GM19025 (cell line): ENCODE measurements at regions not wholly inside any gene's neighbourhood (a gene's known extent, or its start where the extent isn't known, plus 50 kb on each side); places are given as distances from the start of the nearest gene placed in this dataset.
"Not testable (repeated sequence)": the region's sequence is repeated elsewhere in the genome, so short reads cannot be mapped to it uniquely, and the experiment has no call there.

ENCODE experiments used
- ATAC-seq: cut with Tn5 transposase; IDR thresholded peaks from one replicate; pipeline ENCODE4 v1.9.1; 2021; ENCODE audit warnings: mild to moderate bottlenecking, low read depth, moderate library complexity; ENCODE audit not compliant: unreplicated experiment

GRCh38 chr6:166705069-166705468 is 78.0 kb upstream of the RPS6KA2 start:
- ATAC-seq: no peak

DNA sequence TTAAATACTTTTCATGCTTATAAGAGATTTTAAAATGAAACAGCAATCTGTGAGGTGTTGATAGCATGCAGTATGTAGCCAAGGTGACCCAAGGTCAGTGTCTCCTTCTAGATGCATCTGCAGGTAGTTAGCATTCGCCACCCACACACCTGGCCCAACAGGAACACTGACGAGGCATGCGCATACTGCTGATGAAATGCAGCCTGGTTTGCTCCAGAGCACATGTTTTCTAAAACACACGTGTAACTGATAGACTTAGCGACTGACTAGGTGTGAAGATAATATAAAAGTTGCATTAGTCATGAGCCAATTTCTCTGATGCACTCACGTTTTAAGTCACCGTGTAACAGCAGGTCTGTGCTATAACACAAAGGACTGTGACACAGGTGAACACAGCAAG is 77.1 kb upstream of the RPS6KA2 start:
- no peak for ATAC-seq

DNA sequence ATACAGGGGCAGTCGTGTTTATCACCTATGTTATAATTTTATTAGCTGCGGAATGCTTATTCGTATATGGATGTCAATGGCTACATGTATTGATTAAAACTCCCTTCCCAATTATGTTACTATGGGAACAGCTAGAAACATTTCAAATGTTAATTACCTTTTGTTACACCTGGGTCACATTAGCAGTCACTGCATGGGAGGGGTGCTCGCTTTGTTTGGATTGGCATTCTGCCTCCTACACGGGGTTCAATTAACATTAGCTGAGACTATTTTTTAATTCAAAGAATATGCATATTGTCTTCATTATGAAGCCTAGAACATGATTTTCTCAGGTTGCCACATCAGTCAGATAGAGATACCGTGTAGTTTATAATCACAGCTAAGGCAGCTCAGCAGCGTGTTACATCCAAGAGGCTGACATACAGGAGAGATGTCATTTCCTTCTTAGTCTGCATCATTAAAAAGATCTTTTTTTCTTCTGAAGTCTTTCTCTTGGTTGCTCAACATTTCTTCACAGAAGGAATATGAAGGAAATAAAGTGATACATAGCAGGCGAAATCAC is 76.2 kb upstream of the RPS6KA2 start:
- ATAC-seq: no peak

- not testable (repeated sequence) for ATAC-seq
Observed at GRCh38 chr6:166701424-166701823, 74.4 kb upstream of the RPS6KA2 start.

DNA sequence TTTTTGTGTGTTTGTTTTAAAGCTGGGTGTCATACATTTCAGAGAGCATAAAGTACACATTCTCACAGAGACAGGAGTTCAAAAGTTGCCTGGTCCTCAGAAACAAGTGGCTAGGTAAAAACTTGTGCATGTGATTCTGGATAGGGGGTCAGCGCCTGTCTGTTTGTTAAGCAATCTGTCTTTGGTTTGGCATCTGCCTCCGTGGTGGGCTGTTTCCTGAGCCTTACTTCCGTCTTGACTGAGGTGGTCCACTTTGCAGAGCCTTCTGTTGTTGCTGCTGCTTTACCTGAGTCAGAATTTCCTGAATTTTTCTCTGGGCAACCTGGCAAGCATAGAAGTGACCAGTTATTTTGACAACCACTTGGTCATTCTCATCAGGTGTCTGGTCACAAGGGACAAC is 73.8 kb upstream of the RPS6KA2 start:
- not testable (repeated sequence) for ATAC-seq

- no peak for ATAC-seq
Observed at GRCh38 chr6:166697113-166697512, 70.1 kb upstream of the RPS6KA2 start.

DNA sequence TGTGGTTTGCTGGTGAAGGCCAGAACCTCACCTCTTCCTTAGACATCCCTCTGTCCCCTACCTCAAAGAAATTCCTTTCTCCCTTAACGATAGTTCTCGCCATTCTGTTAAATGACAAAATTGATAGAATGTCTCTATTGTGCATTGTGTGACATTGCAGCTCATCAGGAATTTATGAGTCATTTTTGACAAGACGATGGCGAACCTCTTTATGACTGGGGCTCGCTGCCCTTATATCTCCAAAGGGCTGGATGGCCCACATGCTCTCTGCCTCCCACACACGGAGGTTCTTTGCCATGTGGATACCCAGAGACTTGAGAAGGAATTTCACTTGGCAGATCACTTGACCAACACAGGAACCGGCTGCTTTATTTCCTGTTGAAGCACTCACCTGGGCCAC is 66.8 kb upstream of the RPS6KA2 start:
- ATAC-seq: no peak

GRCh38 chr6:166692723-166693302 is 65.8 kb upstream of the RPS6KA2 start:
- ATAC-seq: no peak

DNA sequence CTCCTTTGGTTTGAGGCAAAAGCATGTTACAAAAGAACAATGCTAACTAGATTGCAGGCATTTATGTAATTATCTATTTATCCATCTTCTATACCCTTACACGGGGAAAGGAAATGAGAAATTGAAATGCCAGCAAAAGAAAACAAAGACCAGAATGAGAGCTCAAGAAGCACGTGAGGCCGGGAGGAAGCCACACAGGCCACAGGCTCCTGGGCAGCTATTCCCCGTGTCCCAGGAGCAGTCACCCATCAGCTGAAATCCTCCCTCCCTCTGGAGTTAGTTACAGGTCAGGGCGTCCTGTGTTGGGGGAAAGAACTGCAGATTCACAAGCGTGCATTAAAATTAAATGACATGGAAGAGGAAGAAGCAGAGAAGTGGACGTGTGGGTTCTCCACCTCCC is 64.7 kb upstream of the RPS6KA2 start:
- ATAC-seq: no peak

GRCh38 chr6:166691199-166691598 is 64.1 kb upstream of the RPS6KA2 start:
- ATAC-seq: no peak

DNA sequence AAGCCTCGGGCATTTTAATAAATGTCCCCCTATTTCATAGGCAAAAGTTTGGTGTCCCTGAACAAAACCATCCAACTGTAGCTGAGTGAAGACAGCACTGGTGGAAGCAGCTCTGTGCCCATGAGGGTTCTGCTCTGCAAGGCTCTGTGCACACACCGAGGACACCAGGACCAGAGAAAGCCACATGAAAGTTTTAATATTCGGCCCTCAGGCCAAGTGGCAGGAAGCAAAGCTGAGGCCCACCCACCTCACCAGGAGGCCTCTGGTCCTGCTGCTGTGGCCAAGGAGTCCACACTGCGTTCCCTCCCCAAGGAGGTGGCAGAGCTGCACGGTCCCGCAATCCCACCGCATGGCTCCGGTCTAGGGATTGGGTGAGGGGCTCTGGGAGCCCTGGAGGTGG is 62.6 kb upstream of the RPS6KA2 start:
- no peak for ATAC-seq

DNA sequence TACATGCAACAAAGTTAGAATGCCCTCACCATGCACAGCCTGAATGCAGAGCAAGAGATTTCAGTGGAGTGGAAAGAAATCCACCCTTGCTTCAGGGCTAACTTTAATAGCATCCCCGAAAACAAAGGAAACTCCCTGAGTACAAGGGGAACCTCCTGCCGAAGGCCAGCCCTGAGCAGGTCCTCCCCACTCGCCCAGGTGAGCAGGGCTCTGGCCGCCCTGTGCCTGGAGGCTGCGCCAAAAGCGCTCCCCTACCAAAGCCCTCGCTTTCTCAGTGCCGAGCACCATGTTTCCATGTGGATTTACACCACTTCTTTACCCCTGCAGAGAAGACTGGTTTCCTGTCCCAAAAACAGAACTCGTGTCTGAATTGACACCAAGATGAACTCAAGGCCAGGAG is 61.9 kb upstream of the RPS6KA2 start:
- no peak for ATAC-seq

DNA sequence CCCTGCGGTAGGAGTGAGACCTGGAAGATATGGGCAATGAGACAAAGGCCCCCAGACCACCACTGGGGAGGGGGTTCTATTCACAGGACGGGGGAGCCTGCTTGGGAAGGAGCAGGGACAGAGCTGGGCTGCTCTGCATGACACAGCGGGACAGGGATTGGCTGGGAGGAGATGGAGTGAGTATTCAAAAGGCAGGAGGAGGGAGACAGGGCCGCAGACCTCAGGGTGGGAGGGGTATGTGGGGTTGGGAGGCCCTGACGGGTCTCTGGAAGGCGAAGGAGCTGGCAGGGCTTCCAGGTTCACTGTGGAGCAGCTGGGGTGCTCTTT is 60.8 kb upstream of the RPS6KA2 start:
- no peak for ATAC-seq

DNA sequence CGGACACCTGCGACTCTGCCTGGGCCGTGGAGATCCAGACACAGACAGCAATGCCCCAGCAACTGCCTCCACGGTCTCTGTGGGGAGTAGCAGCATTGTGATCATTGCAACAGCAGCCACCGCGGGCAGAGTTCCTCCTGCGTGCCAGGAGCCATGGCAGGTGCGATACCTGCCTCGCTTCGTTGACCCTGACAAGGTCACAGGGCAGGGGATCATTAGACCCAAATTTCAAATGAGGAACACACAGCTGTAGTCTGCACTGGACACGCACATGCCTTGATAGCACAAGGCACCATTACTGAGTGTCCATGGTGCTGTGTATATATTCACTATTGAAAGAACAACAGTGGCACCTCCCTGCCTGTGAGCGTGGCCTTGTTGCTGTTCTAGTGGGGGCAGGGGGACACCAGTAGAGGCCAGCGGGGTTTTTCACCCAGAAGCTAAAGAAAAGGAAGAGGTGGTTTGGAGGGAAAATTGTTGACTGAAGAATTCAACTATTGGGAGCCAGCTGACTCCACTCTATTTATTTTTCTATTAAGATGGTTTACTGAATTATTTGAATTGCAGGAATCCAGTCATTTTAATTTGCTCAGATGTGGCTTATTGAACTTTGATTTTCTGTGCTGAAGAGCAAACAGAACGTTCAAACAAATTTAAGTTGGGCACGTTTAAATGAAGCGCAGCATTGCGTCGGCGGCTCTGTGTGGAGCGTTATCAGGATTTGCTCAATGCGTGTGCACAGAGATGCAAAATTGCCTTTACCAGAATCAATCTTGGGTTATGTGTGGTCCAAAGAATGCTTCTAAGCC is 60.2 kb upstream of the RPS6KA2 start:
- no peak for ATAC-seq

DNA sequence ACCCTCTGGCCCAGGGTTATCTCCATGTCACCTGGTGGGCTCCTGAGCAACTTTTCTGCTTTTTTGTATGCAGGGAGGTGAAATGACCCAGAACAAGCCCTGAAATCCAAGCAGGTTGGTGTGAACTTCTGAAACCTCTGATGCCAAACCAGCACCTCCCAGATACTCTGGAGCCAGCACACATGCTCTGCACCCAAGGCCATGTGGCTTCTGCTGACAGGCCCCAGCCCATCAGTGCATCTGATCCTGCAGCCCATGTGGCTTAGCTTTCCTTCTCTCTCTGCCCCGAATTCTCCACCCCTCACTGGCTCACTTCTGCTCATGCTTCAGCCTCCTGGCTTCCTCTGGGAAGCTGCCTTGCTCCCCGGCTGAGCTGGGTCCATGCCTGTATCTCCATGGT is 59.3 kb upstream of the RPS6KA2 start:
- no peak for ATAC-seq

- ATAC-seq: no peak
Observed at GRCh38 chr6:166684866-166685265, 57.8 kb upstream of the RPS6KA2 start.

DNA sequence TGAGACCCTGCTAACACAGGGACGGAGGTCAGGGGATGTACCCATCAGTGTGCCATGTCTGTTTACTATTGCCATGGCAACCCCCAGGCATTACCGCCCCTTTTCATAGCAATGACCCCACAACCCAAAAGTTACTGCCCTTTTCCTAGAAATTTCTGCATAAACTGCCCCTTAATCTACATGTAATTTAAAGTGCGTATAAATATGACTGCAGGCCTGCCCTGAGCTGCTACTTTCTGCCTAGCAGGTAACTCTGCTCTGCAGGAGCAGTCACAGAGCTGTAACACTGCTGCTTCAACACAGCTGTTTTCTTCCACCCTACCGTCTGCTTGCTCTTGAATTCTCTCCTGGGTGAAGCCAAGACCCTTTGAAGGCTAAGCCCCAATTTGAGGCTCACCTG is 57.1 kb upstream of the RPS6KA2 start:
- no peak for ATAC-seq

DNA sequence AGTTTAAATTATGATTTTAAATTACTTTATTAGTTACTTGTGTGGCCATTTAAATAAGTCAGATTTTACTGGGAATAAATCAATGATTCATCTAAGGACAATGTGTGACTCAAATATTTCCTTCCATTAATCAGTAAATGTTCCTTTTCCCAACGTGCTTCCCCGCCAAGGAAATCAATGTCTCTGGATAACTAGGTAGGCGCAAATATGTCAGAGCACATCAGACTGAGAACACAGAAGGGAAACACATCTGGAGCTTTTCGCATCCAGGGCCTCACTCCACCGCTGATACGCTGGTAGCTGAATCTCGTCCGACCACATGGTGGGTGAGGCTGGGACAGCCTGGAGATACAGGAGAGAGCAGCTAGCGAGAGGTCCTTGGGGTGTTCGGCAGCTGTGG is 56.4 kb upstream of the RPS6KA2 start:
- no peak for ATAC-seq

DNA sequence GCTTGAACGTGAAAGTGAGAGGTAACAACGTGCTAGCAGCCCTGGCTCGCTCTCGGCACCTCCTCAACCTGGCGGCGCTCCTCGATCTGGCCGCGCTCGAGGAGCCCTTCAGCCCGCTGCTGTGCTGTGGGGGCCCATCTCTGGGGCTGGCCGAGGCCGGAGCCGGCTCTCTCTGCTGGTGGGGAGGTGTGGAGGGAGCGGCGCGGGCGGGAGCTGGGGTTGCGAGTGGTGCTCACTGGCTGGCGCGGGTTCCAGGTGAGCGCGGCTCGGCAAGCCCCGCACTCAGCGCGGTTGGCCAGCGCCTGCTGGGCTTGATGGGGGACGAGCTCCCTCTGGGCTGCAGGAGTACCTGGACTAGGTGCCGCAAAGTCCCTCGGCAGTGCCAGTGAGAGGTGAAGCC is 52.5 kb upstream of the RPS6KA2 start:
- ATAC-seq: no peak

DNA sequence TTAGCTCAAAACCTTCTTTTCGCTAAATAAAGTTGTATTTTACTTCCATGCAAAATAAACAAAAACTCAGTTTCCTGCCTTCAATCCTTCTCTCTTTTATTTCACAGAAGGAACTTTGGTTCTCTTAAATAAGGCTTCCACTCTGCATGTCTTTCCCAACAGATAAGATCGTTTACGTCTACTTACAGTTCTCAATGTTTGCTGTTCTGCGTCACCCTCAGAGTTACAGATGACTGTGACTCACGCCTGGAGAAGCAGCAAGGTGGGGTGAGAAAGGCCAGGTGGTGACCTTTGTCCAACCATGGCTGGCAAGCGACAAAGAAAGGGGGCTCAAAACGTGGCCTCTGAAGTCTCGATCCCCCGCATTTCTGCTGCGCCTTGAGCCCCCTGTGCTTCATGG is 51.4 kb upstream of the RPS6KA2 start:
- ATAC-seq: no peak

DNA sequence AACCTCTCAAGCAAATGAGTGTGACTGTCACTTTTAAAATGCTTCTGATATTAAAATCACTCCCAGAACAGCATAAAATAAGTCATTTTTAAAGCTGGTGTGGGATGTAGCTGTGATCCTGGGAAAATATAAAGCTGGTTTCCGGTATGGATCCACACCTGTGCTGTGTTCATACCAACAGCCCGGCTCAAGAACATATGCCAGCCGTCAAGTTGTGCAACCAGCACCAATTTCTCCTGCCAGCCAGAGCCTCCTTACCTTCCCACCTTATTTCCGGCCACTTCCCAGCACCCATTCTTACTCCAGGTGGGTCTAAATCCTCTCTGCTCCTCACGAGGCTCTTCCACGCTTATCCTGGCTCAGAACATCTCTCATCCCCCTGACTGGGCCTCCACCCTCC is 50.9 kb upstream of the RPS6KA2 start:
- no peak for ATAC-seq
